HG03159 (cell line): ENCODE measurements at regions not wholly inside any gene's neighbourhood (a gene's known extent, or its start where the extent isn't known, plus 50 kb on each side); places are given as distances from the start of the nearest gene placed in this dataset.
"Not testable (repeated sequence)": the region's sequence is repeated elsewhere in the genome, so short reads cannot be mapped to it uniquely, and the experiment has no call there.

Experiments used
- ATAC-seq: cut with Tn5 transposase; IDR thresholded peaks from one replicate; pipeline ENCODE4 v1.9.1; 2021; ENCODE audit warnings: mild to moderate bottlenecking, moderate library complexity; ENCODE audit not compliant: unreplicated experiment

DNA sequence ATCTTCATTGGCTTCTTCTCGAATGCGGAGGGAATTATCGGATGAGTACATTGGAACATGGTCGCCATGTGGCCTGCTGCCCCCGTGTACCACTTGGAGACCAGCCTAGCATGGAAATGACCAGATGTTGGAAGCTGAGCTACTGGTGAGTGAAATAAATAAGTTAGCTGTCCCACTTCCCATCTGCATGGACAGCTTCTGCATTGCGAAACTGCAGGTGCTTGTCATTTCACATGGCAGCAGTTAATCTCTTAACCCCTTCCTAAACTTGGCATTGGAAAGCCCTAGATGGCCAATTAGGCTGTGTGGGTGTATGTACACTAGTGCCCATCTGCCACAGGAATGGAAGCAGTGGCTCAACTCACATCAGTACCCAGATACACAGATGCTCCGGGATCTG, 246.6 kb upstream of the IL12B start:
- ATAC-seq, result no peak

DNA sequence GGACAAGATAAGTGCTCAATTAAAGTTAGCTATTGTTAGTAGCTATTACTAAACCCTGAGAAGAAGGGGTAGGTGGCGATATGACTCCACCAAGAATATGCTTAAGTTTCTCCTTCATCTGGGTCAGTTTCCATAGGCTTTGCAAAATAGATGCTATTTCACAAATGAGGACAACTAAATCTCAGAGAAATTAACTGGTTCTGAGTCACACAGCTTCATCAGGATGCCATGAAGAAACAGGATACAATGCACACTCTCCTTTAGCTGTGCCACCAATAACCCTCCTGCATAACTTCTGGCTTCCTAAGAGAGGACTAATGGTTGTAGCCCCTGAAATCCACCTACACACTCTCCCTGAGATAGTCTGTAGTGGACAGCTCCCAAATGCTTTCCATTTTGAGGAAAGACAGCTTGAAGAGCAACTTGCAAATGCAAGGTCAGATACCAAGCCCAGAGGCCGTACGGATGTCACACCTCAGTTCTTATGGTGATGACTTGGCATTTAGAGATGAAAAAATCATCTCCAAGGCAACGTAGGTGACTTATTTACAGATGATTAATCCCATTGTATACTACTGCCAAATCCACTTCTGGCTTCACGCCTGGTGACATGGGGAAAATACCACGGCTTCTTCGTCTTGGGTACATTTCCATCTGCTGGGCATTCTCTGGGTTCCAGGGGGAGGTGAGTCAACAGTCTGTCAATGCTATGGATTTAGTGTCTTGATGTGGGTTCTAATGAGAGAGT, 251.4 kb upstream of the IL12B start:
- ATAC-seq, result no peak

DNA sequence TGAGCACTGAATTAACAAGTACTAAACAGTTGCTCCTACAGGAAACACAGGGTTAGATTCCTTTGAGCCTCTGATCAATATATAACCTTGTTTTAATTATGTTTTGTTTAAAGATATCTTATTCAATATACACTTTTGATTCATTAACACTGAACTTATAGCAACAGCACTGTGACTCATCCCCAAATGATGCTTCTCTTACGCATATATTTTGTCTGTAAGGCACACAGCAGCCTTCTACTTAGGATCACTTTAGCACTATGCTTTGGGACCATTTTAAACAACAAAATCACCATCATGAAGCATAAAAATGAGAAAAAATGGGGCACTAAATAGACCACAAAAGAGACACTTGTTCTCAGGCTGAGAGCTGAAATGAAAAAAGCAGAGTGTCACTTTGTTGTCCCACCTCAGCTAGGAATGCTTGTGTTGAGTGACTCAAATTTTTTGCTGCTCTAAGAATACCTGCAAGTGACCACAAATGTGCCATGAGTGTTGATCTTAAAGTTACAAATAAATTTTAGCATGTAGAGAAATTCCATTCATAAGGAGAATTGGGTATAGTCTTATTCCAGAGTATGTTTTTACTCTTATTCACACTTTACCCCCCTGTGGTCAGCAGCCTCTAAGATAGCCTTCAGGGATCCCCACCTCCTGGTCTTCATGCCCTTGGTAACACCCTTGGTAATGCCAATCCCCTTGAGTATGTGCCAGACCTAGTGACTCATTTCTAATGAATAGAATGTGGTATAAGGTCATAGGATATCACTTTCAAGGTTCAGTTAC, 252.7 kb upstream of the IL12B start:
- no peak for ATAC-seq

DNA sequence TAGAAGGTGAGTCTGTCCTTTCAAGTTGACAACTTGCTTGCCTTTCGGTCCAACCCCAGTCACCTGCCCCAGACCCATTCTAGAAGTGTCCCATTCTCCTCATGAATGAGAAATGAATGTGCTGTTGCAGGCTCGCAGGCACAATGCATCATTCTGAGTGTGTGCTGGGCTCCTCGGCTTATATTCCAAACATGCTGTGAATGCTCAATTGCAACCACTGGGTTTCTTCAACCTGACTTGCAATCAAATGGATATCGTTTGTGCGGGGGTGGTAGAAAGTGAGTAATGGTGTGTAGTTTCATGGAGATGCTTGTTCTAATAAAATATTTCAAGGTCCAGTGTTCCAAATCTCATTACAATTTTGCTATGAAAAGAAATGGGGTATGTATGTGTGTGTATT, 256.6 kb upstream of the IL12B start:
- no peak for ATAC-seq

DNA sequence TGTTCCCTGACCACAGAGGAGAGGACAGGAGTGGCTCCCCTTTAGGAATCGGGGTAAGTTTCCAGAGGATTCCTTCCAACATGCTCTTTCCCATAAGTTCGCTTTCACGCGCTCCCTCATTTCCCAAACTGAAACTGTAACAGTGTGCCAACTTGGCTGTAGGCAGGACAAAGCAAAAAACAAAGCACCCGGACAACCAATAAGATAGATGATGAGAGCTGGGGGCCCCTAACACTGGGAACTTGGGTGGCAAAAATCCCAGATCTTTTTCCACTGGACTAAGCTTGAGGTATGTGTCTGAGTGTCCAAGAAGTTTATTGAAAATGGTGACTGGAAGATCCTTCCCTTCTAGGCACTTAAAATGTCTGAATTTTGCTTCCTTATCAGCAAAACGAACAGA, 258.7 kb upstream of the IL12B start:
- ATAC-seq, result no peak

DNA sequence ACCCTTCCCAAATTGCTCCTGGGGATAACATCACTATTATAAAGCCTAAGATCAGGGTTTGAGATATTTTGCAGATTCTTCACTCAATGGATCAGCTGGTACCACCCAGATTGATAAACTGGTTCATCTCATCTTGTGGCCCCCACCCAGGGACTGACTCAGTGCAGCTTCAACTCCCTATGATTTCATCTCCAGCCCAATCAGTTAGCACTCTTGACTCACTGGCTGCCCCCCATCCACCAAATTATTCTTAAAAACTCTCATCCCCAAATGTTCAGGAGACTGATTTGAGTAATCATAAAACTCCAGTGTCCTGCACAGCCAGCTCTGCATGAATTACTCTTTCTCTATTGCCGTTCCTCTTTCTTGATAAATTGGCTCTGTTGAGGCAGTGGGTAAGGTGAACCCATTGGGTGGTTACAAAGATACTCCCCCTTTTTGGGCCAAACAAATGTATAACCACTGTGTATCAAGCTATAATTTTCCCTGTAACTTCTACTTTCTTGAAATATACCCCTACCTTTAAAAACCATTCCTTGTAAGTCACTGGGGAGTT, 263.3 kb upstream of the IL12B start:
- no peak for ATAC-seq

DNA sequence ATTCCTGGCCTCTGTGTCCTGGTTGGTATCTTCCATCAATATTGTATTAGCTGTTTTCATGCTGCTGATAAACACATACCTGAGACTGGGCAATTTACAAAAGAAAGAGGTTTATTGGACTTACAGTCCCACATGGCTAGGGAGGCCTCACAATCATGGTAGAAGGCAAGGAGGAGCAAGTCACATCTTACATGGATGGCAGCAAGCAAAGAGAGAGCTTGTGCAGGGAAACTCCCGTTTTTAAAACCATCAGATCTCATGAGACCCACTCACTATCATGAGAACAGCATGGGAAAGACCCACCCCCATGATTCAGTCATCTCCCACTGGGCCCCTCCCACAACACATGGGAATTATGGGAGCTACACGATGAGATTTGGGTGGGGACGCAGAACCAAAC, 265.3 kb upstream of the IL12B start:
- ATAC-seq, result not testable (repeated sequence)

DNA sequence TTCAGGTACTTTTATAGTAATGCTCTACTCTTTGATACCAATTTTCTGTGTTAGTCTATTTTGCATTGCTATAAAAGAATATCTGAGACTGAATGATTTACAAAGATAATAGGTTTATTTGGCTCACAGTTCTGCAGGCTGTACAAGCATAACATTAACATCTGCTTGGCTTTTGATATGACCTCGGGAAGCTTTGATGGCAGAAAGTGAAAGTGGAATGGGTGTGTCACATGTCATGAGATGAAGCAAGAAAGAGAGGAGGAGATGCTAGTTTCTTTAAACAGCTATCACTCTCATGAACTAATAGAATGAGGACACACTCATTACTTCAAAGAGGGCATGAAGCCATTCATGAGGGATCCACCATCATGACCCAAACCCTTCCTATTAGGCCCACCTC, 270.9 kb upstream of the IL12B start:
- ATAC-seq, result no peak

DNA sequence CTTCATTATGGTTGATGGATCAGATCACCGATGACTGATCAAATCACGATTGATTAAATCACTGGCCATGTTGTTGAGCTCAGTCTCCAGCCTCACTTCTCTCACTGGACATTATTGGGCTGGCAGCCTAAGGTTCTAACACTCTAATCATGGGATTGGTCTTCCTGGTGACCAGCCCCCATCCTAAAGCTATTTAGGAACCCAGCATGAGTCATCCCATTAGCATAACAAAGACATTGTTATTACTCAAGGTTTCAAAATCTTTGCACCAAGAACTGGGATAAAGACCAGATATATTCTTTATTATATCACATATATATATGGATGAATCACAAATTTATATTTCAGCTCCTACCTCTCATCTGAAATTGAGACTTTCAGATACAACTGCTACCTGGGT, 272.1 kb upstream of the IL12B start:
- ATAC-seq, result no peak

DNA sequence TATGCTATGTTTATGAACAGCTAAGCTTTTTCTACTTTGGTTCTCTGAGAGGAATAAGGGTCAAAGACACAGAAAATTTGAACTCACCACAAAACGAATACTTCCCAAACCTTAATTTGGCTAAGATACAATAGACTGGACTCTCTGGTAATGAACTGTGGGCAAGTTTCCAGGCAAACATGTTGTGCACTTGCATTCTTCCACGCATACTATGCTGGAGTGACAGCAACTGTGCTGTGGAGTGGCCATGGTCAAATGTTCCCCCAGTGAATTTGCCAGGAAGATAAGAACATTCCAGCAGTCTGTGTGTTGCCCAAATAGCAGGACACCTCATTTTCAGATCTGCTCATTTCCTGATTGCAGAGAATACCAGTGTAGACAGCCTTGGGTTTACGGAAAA, 275.3 kb upstream of the IL12B start:
- ATAC-seq, result no peak

DNA sequence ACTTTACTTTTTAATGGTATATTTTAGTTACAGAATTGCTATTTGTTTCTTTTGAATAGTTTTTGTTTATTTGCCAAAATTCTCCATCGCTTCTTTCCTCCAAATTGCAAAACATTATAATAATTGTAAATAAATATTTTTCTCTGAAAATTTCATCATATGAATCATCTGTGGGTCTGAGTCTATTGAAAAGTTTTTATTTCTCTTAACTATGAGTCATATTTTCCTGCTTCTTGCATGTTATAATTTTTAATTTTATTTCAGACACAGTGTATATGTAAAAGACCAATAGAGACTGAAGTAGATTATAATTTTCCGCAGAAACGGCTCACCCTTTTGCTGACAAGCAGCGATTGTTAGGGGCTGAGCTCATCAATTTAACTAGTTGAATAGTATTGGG, 279.1 kb upstream of the IL12B start:
- ATAC-seq, result no peak

DNA sequence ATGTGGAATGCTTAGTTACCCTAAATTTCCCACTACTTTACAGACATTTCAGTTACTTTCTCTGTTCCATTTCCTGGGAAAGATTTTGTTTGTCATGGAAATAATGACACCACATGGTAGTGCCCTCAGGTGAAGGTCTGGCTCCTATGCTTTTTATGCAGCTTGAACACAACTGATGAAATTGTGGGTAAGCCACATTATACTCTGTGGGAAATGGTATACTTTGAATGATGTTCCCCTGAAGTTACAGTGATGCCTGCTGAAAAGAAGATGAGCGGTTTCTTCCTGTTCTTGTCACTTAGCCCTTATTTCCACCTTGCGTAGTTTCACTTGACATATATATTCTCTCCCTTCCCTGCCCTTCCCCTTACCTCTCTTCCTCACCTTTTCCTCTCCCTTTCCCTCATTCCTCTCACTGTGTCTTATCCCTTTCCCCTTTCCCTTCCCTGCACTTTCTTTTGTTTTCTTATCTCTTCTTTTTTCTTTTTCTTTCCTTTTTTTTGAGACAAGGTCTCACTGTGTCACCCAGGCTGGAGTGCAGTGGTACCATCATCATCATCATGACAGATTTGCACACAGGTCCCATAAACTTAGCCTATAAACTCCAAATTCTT, 280.8 kb upstream of the IL12B start:
- ATAC-seq, result no peak

DNA sequence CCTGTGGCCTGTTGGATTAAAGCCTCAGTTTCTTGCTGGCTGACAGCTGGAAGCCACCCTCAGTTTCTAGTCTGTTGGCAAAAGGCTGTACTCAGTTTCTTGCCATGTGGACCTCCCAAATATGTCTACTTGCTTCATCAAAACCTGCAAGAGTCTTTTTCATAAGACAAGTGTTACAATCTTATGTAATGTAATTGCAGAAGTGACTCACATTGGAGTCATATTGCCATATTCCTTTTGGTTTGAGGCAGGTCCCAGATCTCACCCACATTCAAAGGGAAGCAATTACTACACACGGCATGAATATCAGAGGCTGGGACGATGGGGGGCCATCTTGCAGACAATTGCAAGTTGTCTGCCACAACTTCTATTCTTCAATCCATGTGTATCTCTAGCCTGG, 286.7 kb upstream of the IL12B start:
- ATAC-seq, result no peak

DNA sequence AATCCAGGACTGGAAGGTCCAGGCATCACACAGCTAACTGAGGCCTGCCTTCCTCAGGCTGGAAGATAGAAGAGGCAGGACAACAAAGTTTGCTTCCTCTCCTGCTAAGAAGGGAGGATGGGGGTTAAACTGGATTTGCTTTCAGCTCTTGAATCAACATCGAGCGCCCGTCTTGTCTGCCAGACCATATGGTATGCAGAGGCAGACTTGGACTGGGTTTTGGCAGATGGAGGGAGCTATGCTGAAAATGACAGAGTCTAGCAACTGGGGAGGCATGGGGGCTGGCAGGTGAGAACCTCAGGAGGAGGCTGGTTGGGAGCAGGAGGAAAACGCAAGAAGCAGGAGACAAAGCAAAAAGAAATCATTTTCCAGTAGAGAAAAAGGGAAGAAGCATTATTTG, 289.5 kb upstream of the IL12B start:
- ATAC-seq, result no peak

DNA sequence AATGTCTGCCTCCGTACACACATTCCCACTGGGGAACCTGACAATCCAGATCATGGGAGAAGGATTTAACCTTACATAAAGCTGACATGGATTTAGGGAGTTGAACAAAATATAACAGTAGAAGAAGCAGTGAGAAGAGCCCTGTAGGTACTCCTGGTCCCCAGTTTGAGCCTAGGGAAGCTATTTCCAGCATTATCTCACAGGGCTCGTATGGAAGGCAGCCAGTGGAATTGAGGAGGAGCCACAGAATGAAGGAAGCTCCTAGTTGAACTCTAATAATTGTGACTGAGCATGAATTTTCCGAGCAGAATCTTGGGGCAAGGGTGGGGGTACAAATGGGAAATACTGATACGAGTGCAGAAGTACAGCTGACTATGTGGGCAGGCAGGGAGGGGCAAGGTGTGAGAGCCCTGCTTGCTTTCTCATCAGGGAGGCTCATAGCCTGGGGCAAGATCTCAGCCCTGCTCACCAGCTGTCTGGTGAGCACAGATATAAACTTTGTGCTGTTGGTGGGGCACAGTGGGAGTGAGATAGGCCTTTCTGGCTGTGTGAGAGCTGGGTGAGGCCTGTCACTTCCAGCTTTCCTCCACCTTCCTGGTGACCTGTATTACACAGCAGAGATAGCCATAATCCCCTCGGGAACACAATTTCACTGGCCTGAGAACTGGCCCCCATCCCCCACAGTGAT, 290.7 kb upstream of the IL12B start:
- ATAC-seq, result no peak

DNA sequence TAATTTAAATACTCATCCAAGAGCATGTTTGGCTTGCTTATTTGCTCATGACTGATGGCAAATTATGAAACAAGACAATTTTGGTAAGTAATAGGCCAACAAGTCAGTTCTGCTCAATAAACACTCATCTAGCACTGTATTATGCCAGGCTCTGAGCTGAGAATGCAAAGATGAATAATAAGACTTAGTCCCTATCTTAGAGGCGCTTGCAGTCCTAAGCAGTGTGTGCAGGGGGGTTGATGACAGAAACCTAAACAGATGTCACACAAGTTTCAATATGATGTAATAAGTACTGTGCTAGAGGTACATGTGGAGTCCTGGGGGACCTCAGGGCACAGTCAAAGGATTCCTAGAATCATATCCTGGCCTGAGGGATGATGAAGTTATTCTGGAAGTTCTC, 287.6 kb upstream of the ADRA1B start:
- ATAC-seq, result no peak

DNA sequence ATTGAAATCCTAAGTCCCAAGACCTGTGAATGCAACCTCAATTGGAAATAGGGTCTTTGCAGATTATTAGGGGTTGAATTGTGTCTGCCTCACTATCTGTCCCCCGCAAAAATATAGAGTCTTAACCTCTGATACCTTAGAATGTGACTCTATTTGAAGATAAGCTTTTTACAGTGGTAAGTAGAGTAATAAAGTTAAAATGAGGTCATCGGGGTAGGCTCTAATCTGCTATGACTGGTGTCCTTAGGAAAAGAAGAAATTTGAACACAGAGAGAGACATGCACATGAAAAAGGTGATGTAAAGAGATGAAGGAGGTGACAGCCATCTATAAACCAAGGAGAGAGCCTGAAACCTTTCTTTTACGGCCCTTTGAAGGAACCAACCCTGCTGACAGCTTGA, 287.1 kb upstream of the ADRA1B start:
- ATAC-seq, result no peak

DNA sequence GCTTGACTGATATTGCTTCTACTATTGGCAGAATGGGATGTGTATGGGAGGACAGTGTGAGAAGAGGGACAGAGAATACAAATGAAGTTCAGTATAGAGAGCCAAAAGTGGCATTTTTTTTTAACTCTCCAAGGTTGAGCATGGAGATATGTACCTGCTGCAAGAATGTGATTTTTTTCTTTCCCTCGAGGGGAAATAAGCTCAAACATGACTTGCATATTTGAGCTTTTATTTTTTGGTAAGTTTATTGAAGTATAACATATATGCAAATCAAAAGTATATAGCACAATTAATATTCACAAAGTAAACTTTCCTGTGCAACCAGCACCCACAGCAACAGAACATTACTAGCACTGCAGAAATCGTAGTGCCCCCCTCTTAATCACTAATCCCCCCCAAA, 285.7 kb upstream of the ADRA1B start:
- no peak for ATAC-seq

DNA sequence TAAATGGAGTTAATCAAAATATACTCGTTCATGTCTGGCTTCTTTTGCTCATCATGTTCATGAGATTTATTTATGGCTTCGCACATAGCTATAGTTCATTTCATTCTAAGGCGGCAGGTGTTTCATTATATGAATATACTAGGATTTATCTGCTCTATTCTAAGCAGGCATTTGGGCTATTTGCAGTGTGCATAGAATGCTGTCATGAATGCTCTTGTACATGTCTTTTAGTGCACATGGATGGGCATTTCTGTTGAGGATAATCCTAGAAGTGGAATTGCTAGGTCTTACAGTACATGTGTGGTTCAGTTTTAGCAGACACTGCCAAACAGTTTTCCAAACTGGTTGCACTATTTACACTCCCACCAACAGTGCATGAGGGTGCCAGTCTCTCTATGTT, 285.3 kb upstream of the ADRA1B start:
- ATAC-seq, result no peak

DNA sequence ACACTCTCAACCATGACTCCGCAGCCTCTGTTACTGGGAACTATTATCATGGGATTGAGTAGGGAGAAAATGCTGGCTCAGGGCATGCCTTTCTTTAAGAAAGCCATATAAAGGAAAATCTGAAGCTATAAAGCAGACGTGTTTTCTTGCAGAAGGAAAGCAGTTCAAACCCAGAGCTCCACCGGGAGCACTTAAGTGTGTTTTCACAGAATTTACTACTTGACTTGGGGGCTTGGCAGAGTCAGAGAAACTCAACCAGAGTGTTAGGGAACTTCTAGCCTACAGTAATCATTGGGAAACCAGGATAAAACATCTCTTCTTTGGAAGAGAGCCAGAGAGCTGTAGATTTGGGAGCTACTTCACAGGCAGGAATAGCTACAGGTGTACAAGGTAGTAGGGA, 283.4 kb upstream of the ADRA1B start:
- ATAC-seq, result no peak

DNA sequence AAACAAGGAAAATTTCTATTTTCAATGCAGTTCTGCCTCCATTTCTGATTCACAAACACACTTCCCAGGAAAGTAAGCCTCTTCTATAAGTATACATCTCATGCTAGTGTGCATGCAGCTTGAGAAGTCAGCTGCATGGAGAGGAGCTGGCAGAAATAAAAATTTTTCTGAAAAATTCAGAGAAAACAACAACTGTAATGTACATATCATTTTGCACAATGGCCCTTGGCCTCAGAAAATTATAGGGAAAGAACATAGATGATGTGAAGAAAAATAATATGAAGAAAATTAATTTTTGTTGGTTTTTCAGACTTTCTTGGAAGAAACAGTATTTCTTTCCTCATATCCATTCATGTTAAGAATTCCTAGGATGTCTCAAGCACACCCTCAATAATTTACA, 277.8 kb upstream of the ADRA1B start:
- ATAC-seq, result no peak
